PC-3 (cell line): ENCODE measurements at regions not wholly inside any gene's neighbourhood (a gene's known extent, or its start where the extent isn't known, plus 50 kb on each side); places are given as distances from the start of the nearest gene placed in this dataset.

Source experiments
- ATAC-seq: fragments of 200-7000 bp; cut with Tn5 transposase; 2 replicates; pipeline ENCODE4 v1.9.1; 2020; ENCODE audit warnings: mild to moderate bottlenecking, moderate library complexity
- BruUV-seq: library from RNA; stranded (reverse); fragments of 400-500 nt; replicated peaks from 2 replicates; lab custom pipeline; 2021; lab: Mats Ljungman, UMichigan
- CTCF ChIA-PET: fragments of 300-600 bp; sonication (Branson Sonifier 250); formaldehyde crosslinking; loops from one replicate; lab custom pipeline; 2022; ENCODE audit warnings: antibody characterized with exemption; lab: Charles Lee
- POLR2A ChIA-PET: fragments of 300-600 bp; sonication (Branson Sonifier 250); formaldehyde crosslinking; loops from one replicate; lab custom pipeline; 2022; ENCODE audit warnings: antibody characterized with exemption; ENCODE audit not compliant: unreplicated experiment; lab: Charles Lee
- DNase-seq: peaks from one replicate; pipeline ENCODE4 v3.0.0-alpha.2; 2015
- H2AFZ ChIP-seq: fragments of 300-600 bp; sonication (generic); 2 replicates; pipeline ENCODE4 v1.6.0; 2016; ENCODE audit warnings: antibody characterized with exemption, low read length
- H3F3A ChIP-seq: fragments of 300-600 bp; sonication (generic); one replicate; pipeline ENCODE4 v1.6.0; 2017; ENCODE audit warnings: antibody characterized with exemption, low read length, control low read depth, mild to moderate bottlenecking; ENCODE audit not compliant: unreplicated experiment
- H3K27ac ChIP-seq: fragments of 300-600 bp; sonication (generic); 2 replicates; pipeline ENCODE4 v1.5.1; 2016; ENCODE audit warnings: mild to moderate bottlenecking, low read length
- H3K27me3 ChIP-seq: fragments of 300-600 bp; sonication (generic); 2 replicates; pipeline ENCODE4 v1.6.1; 2016; ENCODE audit warnings: low read length, mixed read lengths
- H3K36me3 ChIP-seq: fragments of 300-600 bp; sonication (generic); 2 replicates; pipeline ENCODE4 v1.6.1; 2016; ENCODE audit warnings: low read depth, mixed run types, low read length, mixed read lengths
- H3K4me1 ChIP-seq: fragments of 300-600 bp; sonication (generic); 2 replicates; pipeline ENCODE4 v1.5.1; 2016; ENCODE audit warnings: low read length; ENCODE audit not compliant: insufficient read depth
- H3K4me2 ChIP-seq: fragments of 300-600 bp; sonication (generic); 2 replicates; pipeline ENCODE4 v1.6.0; 2016; ENCODE audit warnings: low read length
- H3K4me3 ChIP-seq: fragments of 300-600 bp; sonication (generic); 2 replicates; pipeline ENCODE4 v1.5.1; 2016; ENCODE audit warnings: mild to moderate bottlenecking, low read length, mixed read lengths
- H3K79me2 ChIP-seq: fragments of 300-600 bp; sonication (generic); 2 replicates; pipeline ENCODE4 v1.6.1; 2017; ENCODE audit warnings: low read length, mixed read lengths
- H3K9ac ChIP-seq: fragments of 300-600 bp; sonication (generic); 2 replicates; pipeline ENCODE4 v1.6.0; 2016; ENCODE audit warnings: mild to moderate bottlenecking, low read length
- H3K9me2 ChIP-seq: fragments of 300-600 bp; sonication (generic); replicated peaks from 2 replicates; pipeline ENCODE4 v1.6.1; 2016; ENCODE audit warnings: mixed run types, low read length, mixed read lengths
- H3K9me3 ChIP-seq: fragments of 300-600 bp; sonication (generic); 2 replicates; pipeline ENCODE4 v1.6.1; 2016; ENCODE audit warnings: low read length, mixed read lengths
- H4K20me1 ChIP-seq: fragments of 300-600 bp; sonication (generic); 2 replicates; pipeline ENCODE4 v1.6.1; 2016; ENCODE audit warnings: low read length, mixed read lengths
- CTCF ChIP-seq: fragments of 300-600 bp; sonication (generic); conservative IDR thresholded peaks from 2 replicates; pipeline ENCODE4 v1.5.1; 2017; ENCODE audit warnings: antibody characterized with exemption, low read depth, mild to moderate bottlenecking, low read length
- EZH2 ChIP-seq: fragments of 300-600 bp; sonication (generic); IDR thresholded peaks from one replicate; pipeline ENCODE4 v1.6.1; 2017; ENCODE audit warnings: antibody characterized with exemption, mild to moderate bottlenecking, low read length; ENCODE audit not compliant: unreplicated experiment
- EZH2phosphoT487 ChIP-seq: fragments of 300-600 bp; sonication (generic); IDR thresholded peaks from 2 replicates; pipeline ENCODE4 v1.6.1; 2018; ENCODE audit warnings: mild to moderate bottlenecking, antibody characterized with exemption, low read length, borderline replicate concordance
- intact Hi-C: fragments of 100-400 bp; cut with micrococcal nuclease; formaldehyde crosslinking; loops from 2 replicates; pipeline ENCODE4 v1.9.0; 2023

GRCh38 chr11:128299132-128299726 lies 288.1 kb downstream of the ETS1 start:
- ChIA-PET CTCF (no interaction called here), POLR2A (no interaction called here)
- no TSS peak for BruUV-seq
- Histone ChIP-seq H3K27me3 (no peaks in the 10 kb centered on the region), H3K9ac (no peak overlapping the region), H3K4me1 (peaks cover 9% of the 10 kb centered on the region), H2AFZ (no peak overlapping the region), H3K4me2 (no peak overlapping the region), H3K9me3 (no peaks in the 10 kb centered on the region), H3K79me2 (no peaks in the 10 kb centered on the region), H3K4me3 (no peak overlapping the region), H3K36me3 (no peaks in the 10 kb centered on the region), H3F3A (no peaks in the 10 kb centered on the region), H4K20me1 (no peaks in the 10 kb centered on the region), H3K9me2 (no peaks in the 10 kb centered on the region), H3K27ac (no peak overlapping the region)
- ATAC-seq: no peak
- TF ChIP-seq EZH2phosphoT487: no peak
- TF ChIP-seq CTCF: no peak
- no peak for TF ChIP-seq EZH2
- intact Hi-C loops: no loop called here
- no peak for DNase-seq

GRCh38 chr11:128298271-128298670 lies 289.1 kb downstream of the ETS1 start:
- no TSS peak for BruUV-seq
- TF ChIP-seq EZH2 (no peak), CTCF (no peak), EZH2phosphoT487 (no peak)
- ChIA-PET POLR2A (no interaction called here), CTCF (no interaction called here)
- intact Hi-C loops: no loop called here
- Histone ChIP-seq H3K9ac (no peak overlapping the region), H3K36me3 (no peaks in the 10 kb centered on the region), H3K9me2 (no peaks in the 10 kb centered on the region), H3K4me3 (no peak overlapping the region), H3K4me1 (peaks cover 11% of the 10 kb centered on the region), H3K27ac (no peak overlapping the region), H3F3A (no peaks in the 10 kb centered on the region), H3K79me2 (no peaks in the 10 kb centered on the region), H3K4me2 (no peak overlapping the region), H2AFZ (no peak overlapping the region), H4K20me1 (no peaks in the 10 kb centered on the region), H3K27me3 (no peaks in the 10 kb centered on the region), H3K9me3 (no peaks in the 10 kb centered on the region)
- DNase-seq: no peak
- ATAC-seq: no peak

- no peaks in the 10 kb centered on the region for H3K27me3 ChIP-seq
- intact Hi-C loops: no loop called here
- no peak for TF ChIP-seq EZH2phosphoT487
- TF ChIP-seq CTCF: no peak
- no peak for TF ChIP-seq EZH2
- no peak overlapping the region for H3K4me2 ChIP-seq
- H3K27ac ChIP-seq: no peak overlapping the region
- no peaks in the 10 kb centered on the region for H3K9me3 ChIP-seq
- no peaks in the 10 kb centered on the region for H3K9me2 ChIP-seq
- H3F3A ChIP-seq: no peaks in the 10 kb centered on the region
- no peak overlapping the region for H3K4me3 ChIP-seq
- ATAC-seq (no peak), DNase-seq (no peak)
- no peaks in the 10 kb centered on the region for H3K36me3 ChIP-seq
- H3K4me1 ChIP-seq: peaks cover 11% of the 10 kb centered on the region
- ChIA-PET CTCF (no interaction called here), POLR2A (no interaction called here)
- H2AFZ ChIP-seq: no peak overlapping the region
- no peak overlapping the region for H3K9ac ChIP-seq
- no peaks in the 10 kb centered on the region for H3K79me2 ChIP-seq
- no TSS peak for BruUV-seq
- H4K20me1 ChIP-seq: no peaks in the 10 kb centered on the region
Observed at GRCh38 chr11:128297805-128298204, 289.6 kb downstream of the ETS1 start.
